Stimulated activated CD4-positive, alpha-beta T cell treated with anti-CD3 and anti-CD28 coated beads, Interleukin-1b, Interleukin-23, amount 100 ng/mL, for 4 hours (primary cell): ENCODE measurements at regions not wholly inside any gene's neighbourhood (a gene's known extent, or its start where the extent isn't known, plus 50 kb on each side); places are given as distances from the start of the nearest gene placed in this dataset.
"Not testable (repeated sequence)": the region's sequence is repeated elsewhere in the genome, so short reads cannot be mapped to it uniquely, and the experiment has no call there.

ENCODE experiments used
- DNase-seq, 2 donors: peaks; one replicate each; pipeline ENCODE4 v3.0.0-alpha.2; 2020; ENCODE audit warnings: low read depth in 2 of 2

DNA sequence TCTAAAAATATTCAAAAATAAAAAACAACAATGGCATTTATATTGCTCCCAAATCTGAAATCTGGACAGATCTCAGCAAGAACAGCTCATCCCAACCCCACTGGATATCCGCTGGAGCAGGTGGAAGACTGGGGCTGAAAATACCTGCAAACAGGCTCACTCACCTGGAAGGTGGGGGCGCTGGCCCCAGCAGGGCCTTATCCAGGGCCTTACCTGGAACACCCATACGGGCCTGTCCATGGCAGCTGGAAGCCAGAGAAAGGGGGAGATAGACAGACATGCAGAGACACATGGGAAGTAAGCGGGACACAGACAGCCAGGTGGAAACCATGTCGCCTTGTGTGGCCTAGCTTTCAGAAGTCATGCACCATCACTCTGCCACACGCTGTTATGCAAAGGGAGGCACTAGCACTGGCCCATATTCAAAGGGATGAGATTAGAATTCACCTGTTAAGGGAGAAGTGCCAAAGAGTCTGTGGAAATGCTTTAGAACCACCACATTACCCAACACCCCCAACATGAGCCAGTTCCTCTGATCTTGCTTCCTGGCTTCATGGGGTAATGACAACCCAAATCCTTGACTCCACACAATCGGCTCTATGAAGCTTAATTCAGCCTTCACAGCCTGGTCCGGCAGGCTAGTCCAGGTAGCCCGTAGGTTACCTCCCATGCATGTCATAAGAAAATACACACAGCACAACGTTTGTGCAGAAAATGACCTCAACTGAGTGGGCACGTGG is 99.0 kb upstream of the CDYL start:
- no peak for DNase-seq

DNA sequence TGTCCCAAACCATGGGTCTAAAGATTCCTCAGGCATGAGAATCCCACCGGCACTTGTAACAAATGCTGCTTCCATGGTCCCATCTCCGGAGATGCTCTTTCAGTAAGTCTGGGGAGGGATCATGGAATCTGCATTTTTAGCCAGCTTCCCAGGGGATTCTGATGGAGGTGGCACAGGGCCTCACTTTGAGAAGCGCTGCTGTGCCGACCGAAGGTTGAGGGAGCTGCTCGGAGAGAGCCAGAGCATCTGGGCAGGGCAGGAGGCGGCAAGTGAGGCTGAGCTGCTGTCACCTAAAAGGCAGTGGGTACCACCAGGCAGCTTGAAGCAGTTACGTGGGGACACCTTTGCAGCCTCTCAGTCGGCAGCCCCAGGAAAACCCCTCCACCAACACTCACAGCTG is 100.2 kb upstream of the CDYL start:
- no peak for DNase-seq

DNA sequence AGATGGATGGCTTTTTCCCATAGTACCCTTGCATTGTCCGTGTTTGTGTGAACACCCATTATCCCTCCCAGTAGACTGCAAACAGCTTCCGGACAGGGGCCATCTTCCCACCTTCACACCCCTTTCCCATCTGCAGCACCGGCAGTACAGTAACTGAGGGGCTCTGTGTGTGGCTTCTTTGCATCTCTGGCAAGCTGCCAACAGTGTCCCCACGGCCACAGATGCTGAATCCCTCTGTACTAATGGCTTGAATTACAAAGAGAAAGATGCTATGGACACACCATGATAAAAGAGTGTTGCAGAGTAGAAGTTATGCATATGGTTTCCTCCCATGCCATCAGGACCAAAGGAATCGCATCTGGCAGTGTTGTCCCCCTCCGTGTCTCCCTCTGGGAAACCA is 101.1 kb upstream of the CDYL start:
- DNase-seq: no peak

DNA sequence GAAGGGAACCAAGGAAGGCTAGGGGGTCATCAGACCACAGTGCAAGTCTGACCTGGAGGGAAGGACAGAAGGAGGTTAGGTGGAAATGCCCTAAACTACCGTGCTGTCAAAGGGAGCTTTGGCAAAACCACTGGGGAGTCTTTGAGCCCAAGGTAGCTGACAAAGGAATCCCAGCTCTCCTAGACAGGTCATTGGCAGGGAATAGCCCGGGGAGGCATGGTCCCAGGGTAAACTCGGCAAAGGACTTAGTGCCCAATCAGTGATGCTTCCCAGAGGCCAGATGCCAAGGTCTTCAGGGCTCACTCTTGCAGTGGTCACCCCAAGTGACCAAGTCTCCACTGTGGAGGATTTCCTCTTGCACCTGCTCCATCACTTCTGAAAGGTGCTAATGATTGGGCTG is 102.3 kb upstream of the CDYL start:
- DNase-seq: no peak

DNA sequence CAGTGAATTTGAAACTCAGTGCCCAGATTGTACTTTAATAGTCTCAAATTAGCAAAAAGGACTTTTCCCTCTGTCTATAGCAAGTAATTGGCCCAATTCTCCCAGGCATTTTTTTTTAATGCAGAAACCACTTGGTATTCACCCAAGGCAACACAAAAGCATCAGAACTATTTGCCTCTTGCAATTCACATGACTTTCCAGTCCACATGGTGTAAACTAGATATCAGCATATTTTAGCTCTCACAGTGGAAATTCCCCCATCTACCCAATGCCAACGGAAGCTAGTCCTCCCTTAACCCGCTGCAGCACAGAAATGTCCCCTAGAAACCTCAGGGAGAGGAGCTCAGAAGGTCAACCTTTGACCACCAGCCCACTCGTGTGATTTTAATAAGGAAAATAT is 103.4 kb upstream of the CDYL start:
- DNase-seq: no peak

DNA sequence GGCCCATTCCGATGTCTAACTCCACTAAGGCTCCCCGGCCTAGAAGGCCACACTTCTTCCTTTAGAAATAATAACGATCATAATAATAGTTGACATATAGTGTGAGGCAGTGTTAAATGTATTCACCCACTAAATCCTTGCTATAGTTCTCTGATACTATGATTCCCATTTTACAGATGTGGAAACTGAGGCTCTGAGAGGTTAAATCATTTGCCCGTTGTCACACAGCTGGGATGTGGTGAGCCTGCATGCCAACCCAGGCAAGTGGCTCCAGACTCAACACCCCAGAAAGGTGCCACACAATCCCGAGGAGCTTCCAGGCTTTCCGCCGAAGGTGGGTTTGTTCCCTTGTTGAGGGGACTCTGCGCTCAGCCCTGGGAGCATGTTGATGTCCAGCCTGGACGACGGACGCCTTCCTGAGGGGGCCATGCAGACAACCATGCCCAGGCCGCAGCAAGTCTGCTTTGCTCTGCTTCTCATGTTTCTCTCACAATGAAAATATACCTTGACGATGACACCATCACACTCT is 104.6 kb upstream of the CDYL start:
- no peak for DNase-seq

DNA sequence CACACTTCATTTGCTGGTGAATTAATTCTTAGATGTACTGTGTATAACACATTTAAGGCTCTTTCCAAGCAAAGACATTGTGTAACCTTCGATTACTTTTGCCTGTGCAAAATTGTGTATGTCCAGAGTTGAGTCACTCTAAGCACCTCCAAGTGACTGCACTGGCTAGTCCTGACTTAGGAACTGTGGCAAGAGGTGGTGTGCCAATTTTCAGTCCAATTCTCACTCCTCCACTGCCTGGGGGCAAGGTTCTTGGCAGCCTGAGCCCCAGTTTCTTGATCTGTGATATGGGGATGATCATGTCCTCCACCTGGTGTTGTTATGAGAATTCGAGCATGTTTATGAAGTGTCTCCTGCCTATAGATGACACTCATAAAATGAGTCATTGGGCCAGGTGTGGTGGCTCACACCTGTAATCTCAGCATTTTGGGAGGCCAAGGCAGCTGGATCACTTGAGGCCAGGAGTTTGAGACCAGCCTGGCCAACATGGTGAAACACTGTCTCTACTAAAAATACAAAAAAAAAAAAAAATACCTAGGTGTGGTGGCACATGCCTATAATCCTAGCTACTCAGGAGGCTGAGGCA is 105.3 kb upstream of the CDYL start:
- no peak for DNase-seq

DNA sequence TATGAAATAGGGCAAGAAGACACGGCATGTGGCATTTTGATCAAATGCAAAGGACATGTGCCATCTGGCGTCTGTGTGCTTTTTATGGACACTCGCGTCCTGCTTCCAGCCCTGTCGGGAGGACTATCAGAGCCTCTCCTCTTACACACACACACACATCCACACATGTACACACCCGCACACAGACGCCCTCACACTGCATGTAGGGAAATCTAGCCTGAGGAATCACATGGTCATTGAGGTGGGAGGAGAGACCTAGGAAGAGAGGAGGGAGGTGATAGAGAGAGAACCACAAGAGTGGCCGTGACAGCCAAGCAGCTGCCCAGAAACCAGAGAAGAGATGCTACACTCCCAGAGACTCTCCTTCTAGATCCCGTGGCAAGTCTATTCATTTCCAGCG is 105.9 kb upstream of the CDYL start:
- no peak for DNase-seq

DNA sequence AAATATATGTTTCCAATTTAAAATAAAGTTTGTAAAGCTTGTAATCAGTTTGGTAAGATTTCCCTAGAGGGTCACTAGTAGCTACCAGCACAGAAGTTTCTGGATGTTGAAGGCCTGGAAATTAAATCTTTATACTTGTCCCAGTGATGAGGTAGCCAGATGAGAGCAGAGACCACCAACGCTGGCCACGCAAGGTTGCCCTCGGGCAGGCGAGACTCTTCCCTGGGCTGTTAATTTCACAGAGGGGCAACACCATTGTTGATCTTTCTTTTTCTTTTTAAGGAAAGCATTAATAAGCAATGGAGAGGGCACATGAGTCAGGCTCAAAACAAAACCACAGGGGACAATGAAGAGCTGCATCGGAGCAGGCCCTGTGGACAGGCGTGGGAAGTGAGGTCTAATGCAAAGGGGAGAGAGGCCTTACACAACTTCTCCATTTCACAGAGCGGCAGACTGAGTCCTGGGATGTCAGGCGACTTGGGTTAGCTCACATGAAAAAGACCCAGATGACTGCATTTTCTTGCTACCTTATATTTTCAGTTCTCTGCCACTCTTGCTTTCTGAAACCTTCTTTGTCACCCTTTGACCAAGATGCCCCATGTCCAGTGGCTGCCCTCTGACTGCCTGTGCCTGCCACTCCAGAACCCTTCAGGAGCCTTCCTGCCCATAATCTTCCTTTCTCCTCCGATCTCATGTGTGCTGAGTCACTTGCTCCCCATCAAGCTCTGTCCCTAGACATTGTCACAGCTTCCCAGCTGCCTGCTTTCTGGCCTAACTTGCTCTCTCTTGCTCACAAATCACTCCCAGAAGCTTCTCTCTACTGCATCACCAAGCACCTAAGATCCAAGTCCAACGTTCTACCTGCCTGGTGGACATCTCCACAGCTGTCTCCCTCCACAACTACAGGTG is 107.7 kb upstream of the CDYL start:
- no peak for DNase-seq

DNA sequence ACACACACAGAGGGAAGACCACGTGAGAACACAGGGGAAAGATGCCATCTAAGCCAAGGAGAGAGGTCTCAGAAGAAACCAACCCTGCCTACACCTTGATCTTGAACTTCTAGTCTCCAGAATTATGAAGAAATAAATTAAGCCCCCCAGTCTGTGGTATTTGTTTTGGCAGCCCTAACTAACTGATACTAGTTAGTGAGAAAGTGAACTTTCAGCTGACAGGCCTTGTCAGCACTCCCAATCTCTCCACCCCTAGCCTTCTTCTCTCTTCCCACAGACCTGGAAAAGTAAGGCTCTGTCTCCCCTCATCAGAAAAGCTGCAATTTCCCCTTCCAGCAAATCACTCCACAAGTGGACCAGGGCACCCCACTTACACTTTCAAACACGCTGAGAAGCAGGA is 108.6 kb upstream of the CDYL start:
- no peak for DNase-seq

DNA sequence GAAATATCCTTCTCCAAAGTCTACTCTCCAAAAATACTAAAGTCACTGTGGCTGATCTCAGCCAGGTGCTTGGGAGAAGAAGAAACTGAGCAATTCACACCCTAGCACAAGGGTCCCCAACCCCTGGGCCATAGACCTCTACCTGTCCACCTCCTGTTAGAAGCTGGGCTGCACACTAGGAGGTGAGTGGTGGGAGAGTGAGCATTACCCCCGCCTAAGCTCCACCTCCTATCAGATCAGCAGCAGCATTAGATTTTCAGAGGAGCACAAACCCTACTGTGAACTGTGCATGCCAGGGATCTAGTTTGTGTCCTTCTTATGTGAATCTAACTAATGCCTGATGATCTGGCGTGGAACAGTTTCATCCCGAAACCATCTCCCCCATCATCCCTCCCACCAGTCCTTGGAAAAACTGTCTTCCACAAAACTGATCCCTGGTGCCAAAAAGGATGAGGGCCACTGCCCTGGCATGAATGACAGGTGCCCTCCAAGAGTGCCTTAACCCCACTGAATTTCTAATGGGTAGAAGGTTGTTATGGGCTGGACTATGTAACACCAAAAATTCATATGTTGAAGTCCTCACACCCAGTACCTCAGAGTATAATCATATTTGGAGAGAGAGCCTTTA is 109.2 kb upstream of the CDYL start:
- DNase-seq: no peak

DNA sequence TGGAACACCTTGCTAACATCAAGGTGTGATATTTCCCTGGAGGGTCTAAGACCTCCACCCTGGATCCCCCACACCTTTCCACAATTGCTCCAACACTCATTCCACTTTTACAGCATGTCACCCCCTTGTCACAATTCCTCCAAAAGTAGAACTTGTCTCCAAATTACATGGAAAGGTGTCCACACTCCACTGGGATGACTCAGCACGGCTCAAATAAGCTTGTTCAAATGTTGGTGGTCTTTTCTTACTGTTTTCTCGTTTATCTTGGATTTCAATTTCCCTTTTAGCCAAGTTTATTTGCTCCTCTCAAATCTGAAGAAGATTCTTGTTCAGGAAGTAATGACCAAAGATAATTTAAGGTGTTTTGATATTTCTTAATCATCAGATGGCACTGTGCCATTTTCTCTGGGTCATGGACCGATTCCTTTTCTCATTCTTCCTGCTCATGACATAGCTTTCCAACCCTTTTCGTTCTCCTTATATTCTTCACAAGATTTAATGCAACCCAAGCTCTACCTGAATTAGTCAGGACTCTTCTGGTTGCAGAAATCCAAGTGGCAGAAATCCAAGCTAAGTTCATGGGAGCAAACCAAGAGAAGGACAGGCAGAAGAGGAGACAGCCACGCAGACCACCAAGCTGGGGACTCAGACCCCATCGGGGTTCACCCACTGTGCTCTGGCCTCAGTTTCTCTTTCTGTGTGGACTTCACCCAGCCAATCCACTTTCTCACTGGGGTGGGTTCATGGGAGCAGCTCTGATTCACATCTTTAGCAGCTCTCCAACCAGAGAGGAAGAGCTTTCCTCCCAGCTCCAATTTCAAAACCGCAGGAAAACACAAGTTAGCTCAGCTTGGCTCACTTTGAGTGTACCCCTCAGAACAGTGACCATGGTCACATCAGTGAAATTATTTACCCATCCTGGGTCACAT is 110.5 kb upstream of the CDYL start:
- DNase-seq: no peak

DNA sequence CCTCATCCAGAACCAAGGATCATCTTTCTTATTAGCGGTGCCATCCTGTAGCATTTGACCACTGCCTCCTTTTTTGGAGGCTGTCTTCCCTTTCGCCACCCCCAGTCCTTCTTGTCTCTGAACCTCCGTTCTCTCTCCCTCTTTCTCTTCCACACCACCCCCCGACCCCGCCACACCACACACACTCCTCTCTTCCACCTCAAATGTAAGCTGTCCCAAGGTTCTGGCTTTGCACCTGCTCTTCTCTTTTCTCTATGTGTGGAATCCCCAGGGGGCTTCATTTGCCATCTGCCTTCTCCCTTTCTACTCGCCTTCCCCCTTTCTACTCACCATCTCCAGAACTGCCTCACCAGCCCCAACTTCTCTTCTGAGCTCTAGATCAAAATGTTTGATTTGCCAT is 111.3 kb upstream of the CDYL start:
- DNase-seq: no peak

DNA sequence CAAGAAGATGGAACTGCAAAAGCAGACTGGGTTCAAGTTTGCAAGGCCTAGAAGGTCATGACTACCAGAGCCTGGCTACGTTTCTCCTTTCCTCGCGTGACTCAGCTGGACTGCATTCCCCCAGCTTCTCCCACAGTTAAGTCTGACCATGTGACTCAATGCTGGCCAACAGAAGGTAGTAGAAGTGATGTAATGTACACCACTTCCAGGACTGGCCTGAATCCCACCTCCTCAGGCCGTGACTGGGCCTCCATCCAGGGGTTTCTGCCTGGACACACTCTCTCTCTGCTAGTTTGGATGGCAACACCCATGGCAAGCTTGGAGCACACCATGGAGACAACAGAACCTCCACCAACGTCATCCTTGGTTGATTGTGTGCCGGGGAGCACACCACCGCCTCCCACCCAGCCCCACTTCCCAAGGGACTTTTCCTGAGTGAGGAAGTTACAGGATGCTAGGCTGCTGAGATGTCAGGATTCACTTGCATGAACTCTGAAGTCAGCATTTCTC is 112.0 kb upstream of the CDYL start:
- no peak for DNase-seq

DNA sequence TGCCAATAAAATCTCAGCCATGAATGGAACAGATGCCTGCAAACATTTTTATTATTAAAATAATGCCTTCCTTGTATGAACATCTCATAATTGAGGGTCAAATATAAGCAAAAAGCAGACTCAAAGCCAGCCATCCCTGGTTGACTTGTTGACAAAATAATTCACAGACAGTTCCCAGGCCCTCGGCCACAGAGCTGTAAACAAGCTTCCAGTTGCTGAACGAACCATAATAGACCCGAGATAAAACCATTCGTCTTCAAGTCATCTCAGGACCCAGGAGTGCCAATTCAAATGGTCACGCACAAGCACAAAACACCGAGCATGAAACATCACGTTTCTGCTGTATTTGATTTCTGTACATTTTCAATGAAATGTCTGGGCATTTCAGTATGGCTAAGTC is 113.3 kb upstream of the CDYL start:
- DNase-seq: no peak

DNA sequence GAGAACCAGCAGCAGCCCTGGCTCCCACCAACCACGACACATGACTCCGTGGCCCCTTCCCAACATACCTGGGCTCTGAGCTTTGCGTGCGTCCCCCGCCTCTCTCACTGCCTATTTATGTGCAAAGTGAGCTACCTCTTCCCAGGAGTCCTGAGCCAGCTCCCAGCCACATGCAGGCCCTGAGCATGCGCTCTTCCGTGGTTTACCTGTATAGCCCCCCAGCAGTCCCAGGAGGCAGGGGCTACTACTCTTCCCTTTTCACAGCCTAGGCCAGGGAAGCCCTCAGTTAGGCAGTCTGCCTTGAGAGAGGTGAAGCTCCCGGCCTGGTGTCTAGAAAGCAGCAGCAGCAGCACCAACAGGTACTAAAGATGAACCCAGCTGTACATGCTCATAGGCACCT is 114.8 kb upstream of the CDYL start:
- no peak for DNase-seq

DNA sequence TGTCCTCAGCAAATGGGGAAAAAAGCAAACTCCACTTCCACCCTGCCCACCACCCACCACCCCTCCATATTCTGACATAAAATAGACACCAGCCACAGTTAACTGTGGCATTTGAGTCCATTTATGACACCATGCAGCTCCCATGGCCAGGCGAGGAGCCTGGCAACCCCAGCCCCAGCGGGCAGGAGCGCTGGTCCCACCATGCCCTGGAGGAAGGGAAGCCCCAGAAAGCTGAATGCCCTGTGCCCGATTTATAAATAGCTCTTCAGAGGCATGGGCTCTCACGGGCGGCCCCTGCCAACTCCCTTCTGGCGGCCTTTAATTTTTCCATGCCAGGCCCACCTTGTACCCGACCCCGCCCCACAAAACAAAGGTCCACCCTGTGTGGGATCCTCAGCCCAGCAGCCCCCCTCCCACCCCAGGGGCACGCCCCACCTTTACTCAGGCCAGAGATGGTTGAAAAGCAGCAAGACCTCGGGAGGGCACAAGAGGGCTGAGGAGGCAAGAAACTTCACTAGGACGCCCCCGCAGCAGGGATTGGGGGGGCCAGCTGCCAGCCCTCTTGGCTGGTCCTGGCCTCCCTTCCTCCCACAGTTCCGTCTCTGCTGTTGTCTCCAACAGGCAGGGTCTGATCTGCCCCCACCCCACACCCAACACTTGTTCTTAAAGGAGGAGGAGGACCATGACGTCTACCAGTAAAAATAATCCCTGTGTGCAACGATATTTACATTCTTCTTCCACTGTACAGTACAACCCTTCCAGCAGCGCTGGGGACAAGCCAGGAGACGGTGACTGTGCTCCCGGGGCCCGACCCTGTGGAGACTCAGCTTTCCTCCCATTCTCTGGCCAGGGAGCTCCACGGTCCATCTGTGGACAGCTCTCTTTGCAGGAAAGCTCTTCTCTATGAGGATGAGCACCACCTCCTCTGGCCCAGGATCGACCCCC is 115.6 kb upstream of the CDYL start:
- no peak for DNase-seq

DNA sequence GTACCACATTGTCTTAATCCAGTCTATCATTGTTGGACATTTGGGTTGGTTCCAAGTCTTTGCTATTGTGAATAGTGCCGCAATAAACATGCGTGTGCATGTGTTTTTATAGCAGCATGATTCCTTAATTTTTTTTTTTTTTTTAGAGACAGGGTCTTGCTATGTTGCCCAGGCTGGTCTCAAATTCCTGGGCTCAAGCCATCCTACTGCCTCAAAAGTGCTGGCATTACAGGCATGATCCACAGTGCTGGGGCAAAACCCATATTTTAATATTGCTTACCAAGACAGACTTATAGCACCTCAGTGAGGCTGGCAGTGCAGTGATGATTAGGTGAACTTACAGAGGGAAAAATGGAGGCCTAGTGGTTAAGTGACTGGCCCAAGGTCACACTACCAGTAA is 116.5 kb upstream of the CDYL start:
- not testable (repeated sequence) for DNase-seq

DNA sequence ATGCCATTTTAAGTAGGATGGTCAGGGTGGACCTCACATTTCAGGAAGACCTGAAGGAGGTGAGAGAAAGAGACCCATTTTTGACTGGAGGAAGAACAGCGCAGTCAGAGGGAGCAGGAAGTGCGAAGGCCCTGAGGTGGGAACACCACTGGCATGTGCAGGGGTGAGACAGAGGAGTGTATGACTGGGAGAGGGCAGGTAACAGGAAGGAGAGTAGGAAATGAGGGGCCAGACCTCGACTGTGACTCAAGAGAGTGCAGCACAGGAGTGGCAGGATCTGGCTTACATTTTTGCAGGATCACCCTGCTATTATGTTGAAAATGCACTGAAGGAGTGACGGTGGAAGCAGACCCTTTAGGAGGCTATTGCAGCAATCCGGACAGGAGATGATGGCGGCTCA is 117.7 kb upstream of the CDYL start:
- no peak for DNase-seq

DNA sequence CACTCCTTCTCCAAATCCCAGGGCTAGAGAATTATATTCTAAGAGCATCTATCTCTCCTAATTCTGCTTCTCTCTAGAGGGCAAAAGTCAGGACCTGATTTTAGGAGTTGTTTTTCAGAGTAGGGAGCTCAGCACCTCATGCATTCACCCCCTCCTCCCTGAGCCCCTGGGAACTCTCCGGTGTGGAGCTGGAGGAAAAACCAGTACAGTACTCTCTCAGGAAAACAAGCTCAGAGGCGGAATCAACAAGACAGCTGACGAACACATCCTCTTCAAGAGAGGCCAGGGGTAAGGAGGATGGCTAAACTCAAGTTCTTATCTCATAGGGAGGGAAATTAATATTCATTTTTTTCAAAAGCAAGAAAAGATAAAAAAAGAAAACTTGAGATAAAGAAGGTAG is 120.1 kb upstream of the CDYL start:
- no peak for DNase-seq
